ENCODE measurements at regions not wholly inside any gene's neighbourhood (a gene's known extent, or its start where the extent isn't known, plus 50 kb on each side); places are given as distances from the start of the nearest gene placed in this dataset.

DNA sequence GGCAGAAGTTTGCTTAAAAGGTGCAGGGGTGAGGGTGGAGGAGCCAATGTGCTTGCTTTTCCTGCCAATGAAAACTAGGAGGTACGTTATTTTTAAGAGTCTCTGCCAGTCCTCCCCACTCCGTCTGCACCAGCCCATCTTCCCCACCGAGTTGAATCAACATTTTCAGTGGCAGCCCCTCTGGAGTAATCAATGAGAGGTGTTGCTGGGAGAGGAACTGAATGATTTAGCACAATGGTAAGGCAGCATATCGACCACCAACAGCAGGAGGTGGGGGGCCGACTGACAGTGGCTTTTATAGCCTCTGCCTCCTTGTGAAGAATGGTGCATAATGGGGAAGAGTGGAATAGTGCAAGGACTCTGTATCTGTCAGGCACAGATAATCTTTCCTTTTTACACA lies 1465.0 kb upstream of the GOT2 start:
- TF ChIP-seq, protein P1, sequence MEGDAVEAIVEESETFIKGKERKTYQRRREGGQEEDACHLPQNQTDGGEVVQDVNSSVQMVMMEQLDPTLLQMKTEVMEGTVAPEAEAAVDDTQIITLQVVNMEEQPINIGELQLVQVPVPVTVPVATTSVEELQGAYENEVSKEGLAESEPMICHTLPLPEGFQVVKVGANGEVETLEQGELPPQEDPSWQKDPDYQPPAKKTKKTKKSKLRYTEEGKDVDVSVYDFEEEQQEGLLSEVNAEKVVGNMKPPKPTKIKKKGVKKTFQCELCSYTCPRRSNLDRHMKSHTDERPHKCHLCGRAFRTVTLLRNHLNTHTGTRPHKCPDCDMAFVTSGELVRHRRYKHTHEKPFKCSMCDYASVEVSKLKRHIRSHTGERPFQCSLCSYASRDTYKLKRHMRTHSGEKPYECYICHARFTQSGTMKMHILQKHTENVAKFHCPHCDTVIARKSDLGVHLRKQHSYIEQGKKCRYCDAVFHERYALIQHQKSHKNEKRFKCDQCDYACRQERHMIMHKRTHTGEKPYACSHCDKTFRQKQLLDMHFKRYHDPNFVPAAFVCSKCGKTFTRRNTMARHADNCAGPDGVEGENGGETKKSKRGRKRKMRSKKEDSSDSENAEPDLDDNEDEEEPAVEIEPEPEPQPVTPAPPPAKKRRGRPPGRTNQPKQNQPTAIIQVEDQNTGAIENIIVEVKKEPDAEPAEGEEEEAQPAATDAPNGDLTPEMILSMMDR (IDR thresholded peaks at IDR 0.05; ENCODE audit: low read depth, low read length, missing input control), result no peak
- TF ChIP-seq TAF1 (conservative IDR thresholded peaks at IDR 0.05) (no peak), YY1 (IDR thresholded peaks at IDR 0.05) (no peak), HNF4G (IDR thresholded peaks at IDR 0.05) (no peak), EGR1 (IDR thresholded peaks at IDR 0.05; ENCODE audit: low read depth in 2 of 2) (no peak), JUND (IDR thresholded peaks at IDR 0.05) (no peak), RAD21 (IDR thresholded peaks at IDR 0.05) (no peak), GABPA (IDR thresholded peaks at IDR 0.05 in 1 of 2, conservative IDR thresholded peaks at IDR 0.05 in 1 of 2) (no peak)
- TF ChIP-seq, protein P2, sequence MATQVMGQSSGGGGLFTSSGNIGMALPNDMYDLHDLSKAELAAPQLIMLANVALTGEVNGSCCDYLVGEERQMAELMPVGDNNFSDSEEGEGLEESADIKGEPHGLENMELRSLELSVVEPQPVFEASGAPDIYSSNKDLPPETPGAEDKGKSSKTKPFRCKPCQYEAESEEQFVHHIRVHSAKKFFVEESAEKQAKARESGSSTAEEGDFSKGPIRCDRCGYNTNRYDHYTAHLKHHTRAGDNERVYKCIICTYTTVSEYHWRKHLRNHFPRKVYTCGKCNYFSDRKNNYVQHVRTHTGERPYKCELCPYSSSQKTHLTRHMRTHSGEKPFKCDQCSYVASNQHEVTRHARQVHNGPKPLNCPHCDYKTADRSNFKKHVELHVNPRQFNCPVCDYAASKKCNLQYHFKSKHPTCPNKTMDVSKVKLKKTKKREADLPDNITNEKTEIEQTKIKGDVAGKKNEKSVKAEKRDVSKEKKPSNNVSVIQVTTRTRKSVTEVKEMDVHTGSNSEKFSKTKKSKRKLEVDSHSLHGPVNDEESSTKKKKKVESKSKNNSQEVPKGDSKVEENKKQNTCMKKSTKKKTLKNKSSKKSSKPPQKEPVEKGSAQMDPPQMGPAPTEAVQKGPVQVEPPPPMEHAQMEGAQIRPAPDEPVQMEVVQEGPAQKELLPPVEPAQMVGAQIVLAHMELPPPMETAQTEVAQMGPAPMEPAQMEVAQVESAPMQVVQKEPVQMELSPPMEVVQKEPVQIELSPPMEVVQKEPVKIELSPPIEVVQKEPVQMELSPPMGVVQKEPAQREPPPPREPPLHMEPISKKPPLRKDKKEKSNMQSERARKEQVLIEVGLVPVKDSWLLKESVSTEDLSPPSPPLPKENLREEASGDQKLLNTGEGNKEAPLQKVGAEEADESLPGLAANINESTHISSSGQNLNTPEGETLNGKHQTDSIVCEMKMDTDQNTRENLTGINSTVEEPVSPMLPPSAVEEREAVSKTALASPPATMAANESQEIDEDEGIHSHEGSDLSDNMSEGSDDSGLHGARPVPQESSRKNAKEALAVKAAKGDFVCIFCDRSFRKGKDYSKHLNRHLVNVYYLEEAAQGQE (IDR thresholded peaks at IDR 0.05), result no peak

Measured in liver (tissue), 3 donors.